GM21576 (cell line): ENCODE measurements at regions not wholly inside any gene's neighbourhood (a gene's known extent, or its start where the extent isn't known, plus 50 kb on each side); places are given as distances from the start of the nearest gene placed in this dataset.

Experiments used
- ATAC-seq: cut with Tn5 transposase; IDR thresholded peaks from one replicate; pipeline ENCODE4 v1.9.1; 2021; ENCODE audit warnings: mild to moderate bottlenecking, moderate library complexity; ENCODE audit not compliant: unreplicated experiment

GRCh38 chr7:16978358-16979244, 96.8 kb upstream of the AGR3 start:
- ATAC-seq, result no peak

GRCh38 chr7:16980539-16980938, 98.8 kb upstream of the AGR3 start:
- no peak for ATAC-seq

- ATAC-seq, result no peak
These were observed 101.0 kb upstream of the AGR3 start for GRCh38 chr7:16982640-16983350.

GRCh38 chr7:16984375-16984774, 102.6 kb upstream of the AGR3 start:
- ATAC-seq, result no peak

GRCh38 chr7:16985621-16986020, 103.8 kb upstream of the AGR3 start:
- no peak for ATAC-seq

GRCh38 chr7:16986755-16987154, 105.0 kb upstream of the AGR3 start:
- no peak for ATAC-seq

- no peak for ATAC-seq
These were observed 108.1 kb upstream of the AGR3 start for GRCh38 chr7:16989811-16990413.

GRCh38 chr7:16991551-16991950, 109.8 kb upstream of the AGR3 start:
- no peak for ATAC-seq

GRCh38 chr7:16993543-16993942, 111.8 kb upstream of the AGR3 start:
- no peak for ATAC-seq

- no peak for ATAC-seq
These were observed 116.8 kb upstream of the AGR3 start for GRCh38 chr7:16998481-16999051.

- no peak for ATAC-seq
These were observed 117.9 kb upstream of the AGR3 start for GRCh38 chr7:16999541-17000267.

GRCh38 chr7:17005271-17005670, 123.5 kb upstream of the AGR3 start:
- ATAC-seq, result no peak

- ATAC-seq, result no peak
These were observed 126.1 kb upstream of the AGR3 start for GRCh38 chr7:17007841-17008240.

GRCh38 chr7:17009007-17009719, 127.4 kb upstream of the AGR3 start:
- no peak for ATAC-seq

GRCh38 chr7:17009933-17010332, 128.2 kb upstream of the AGR3 start:
- ATAC-seq, result no peak

- no peak for ATAC-seq
These were observed 129.0 kb upstream of the AGR3 start for GRCh38 chr7:17010637-17011300.

GRCh38 chr7:17013204-17013603, 131.4 kb upstream of the AGR3 start:
- no peak for ATAC-seq

- ATAC-seq, result no peak
These were observed 132.9 kb upstream of the AGR3 start for GRCh38 chr7:17014686-17015085.

- no peak for ATAC-seq
These were observed 133.8 kb upstream of the AGR3 start for GRCh38 chr7:17015598-17016031.
